PC-9 (cell line): ENCODE measurements at regions not wholly inside any gene's neighbourhood (a gene's known extent, or its start where the extent isn't known, plus 50 kb on each side); places are given as distances from the start of the nearest gene placed in this dataset.

Experiments
- EZH2 ChIP-seq: fragments of 200-600 bp; sonication (generic); IDR thresholded peaks from 2 replicates; pipeline ENCODE4 v1.8.0; 2017; ENCODE audit warnings: antibody characterized with exemption, low read depth
- TF ChIP-seq, protein P1 (sequence below): fragments of 200-600 bp; sonication (generic); conservative IDR thresholded peaks from 2 replicates; pipeline ENCODE4 v1.6.1; 2017; ENCODE audit warnings: mixed run types, antibody characterized with exemption, mild to moderate bottlenecking, moderate library complexity

DNA sequence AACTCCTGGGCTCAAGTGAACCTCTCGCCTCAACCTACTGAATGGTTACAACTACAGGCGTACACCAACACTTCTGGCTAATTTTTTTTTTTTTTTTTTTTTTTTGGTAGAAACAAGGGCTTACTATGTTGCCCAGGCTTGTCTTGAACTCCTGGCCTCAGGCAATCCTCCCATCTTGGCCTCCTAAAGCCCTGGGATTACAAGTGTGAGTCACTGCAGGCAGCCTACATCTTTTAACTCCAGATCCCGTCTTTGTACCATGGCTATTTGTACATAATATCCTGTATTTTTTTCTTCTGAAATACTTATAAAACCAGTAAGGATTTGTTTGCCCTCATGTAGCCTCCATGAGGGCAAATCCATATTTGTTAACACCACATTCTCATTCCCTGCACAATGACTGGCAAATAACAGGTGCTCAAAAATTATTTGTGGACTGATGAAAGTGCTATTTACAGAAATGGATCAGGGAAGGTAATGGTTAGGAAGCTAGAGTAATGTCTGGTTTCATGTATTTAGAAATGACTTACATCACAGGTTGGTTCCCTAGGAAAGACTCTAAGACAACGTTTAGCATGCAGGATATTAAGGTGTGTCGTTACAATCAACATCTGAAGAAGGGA, 51.9 kb upstream of the POU5F2 start:
- TF ChIP-seq, protein P1, sequence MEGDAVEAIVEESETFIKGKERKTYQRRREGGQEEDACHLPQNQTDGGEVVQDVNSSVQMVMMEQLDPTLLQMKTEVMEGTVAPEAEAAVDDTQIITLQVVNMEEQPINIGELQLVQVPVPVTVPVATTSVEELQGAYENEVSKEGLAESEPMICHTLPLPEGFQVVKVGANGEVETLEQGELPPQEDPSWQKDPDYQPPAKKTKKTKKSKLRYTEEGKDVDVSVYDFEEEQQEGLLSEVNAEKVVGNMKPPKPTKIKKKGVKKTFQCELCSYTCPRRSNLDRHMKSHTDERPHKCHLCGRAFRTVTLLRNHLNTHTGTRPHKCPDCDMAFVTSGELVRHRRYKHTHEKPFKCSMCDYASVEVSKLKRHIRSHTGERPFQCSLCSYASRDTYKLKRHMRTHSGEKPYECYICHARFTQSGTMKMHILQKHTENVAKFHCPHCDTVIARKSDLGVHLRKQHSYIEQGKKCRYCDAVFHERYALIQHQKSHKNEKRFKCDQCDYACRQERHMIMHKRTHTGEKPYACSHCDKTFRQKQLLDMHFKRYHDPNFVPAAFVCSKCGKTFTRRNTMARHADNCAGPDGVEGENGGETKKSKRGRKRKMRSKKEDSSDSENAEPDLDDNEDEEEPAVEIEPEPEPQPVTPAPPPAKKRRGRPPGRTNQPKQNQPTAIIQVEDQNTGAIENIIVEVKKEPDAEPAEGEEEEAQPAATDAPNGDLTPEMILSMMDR: no peak
- no peak for TF ChIP-seq EZH2
